Stomach (tissue), 4 donors: ENCODE measurements at regions not wholly inside any gene's neighbourhood (a gene's known extent, or its start where the extent isn't known, plus 50 kb on each side); places are given as distances from the start of the nearest gene placed in this dataset.

Experiments
- CTCF ChIP-seq, 7 experiments: fragments of 450-650 bp in 4 of 7; fragments of 200-600 bp in 3 of 7; sonication (generic) in 3 of 7; IDR thresholded peaks; one replicate each; pipeline ENCODE4 v1.5.1; 2016 to 2019; ENCODE audit warnings: antibody characterized with exemption in 7 of 7, control low read depth in 2 of 7, mild to moderate bottlenecking in 1 of 7
- EP300 ChIP-seq: sonication (generic); formaldehyde crosslinking; IDR thresholded peaks from one replicate; pipeline ENCODE4 v1.6.1; 2017; ENCODE audit warnings: antibody characterized with exemption
- POLR2A ChIP-seq, 4 donors: fragments of 450-650 bp; IDR thresholded peaks; one replicate each; pipeline ENCODE4 v1.6.1; 2016; ENCODE audit warnings: antibody characterized with exemption in 4 of 4, control low read depth in 2 of 4, mild to moderate bottlenecking in 1 of 4, moderate library complexity in 1 of 4
- POLR2AphosphoS5 ChIP-seq, 3 donors: sonication (generic); formaldehyde crosslinking; IDR thresholded peaks; one replicate each; pipeline ENCODE4 v1.6.1; 2016; ENCODE audit warnings: antibody characterized with exemption in 3 of 3

GRCh38 chr1:818618-819291, 105.0 kb upstream of the SAMD11 start:
- TF ChIP-seq CTCF (IDR thresholded peaks at IDR 0.05), result no peak
- no peak for TF ChIP-seq POLR2A (IDR thresholded peaks at IDR 0.05)
- no peak for TF ChIP-seq EP300
- TF ChIP-seq POLR2AphosphoS5 (IDR thresholded peaks at IDR 0.05), result no peak
